ENCODE measurements at regions not wholly inside any gene's neighbourhood (a gene's known extent, or its start where the extent isn't known, plus 50 kb on each side); places are given as distances from the start of the nearest gene placed in this dataset.

GRCh38 chr4:107248571-107248970 is 212.5 kb upstream of the DKK2 start:
- Histone ChIP-seq H4K20me1 (ENCODE audit: insufficient read depth) (no peaks in the 10 kb centered on the region), H3F3A (ENCODE audit: insufficient read depth, low read length, poor library complexity, severe bottlenecking) (no peaks in the 10 kb centered on the region), H3K9me3 (ENCODE audit: low read length) (no peaks in the 10 kb centered on the region), H3K4me3 (ENCODE audit: low read length) (no peak overlapping the region), H2AFZ (ENCODE audit: low read depth, low read length) (no peak overlapping the region), H3K9ac (ENCODE audit: low read length) (no peak overlapping the region), H3K27ac (ENCODE audit: low read length) (no peak overlapping the region), H3K79me2 (replicated peaks; ENCODE audit: insufficient read depth, low read length) (no peaks in the 10 kb centered on the region), H3K9me2 (ENCODE audit: insufficient read depth, low read length) (no peaks in the 10 kb centered on the region), H3K36me3 (ENCODE audit: insufficient read depth, low read length) (no peaks in the 10 kb centered on the region), H3K27me3 (ENCODE audit: insufficient read depth, low read depth, low read length) (no peaks in the 10 kb centered on the region), H3K4me2 (ENCODE audit: low read length) (no peak overlapping the region)
- TF ChIP-seq MXI1 (conservative IDR thresholded peaks at IDR 0.05; ENCODE audit: poor library complexity, severe bottlenecking) (no peak), SMC3 (conservative IDR thresholded peaks at IDR 0.05; ENCODE audit: poor library complexity) (no peak), CTCF (IDR thresholded peaks at IDR 0.05; ENCODE audit: poor library complexity, severe bottlenecking) (no peak), EZH2 (IDR thresholded peaks at IDR 0.05; ENCODE audit: borderline replicate concordance, insufficient read depth, low read length, poor library complexity, severe bottlenecking) (no peak), EP300 (conservative IDR thresholded peaks at IDR 0.05; ENCODE audit: poor library complexity, severe bottlenecking) (no peak), REST (IDR thresholded peaks at IDR 0.05; ENCODE audit: borderline replicate concordance) (no peak), TAF1 (IDR thresholded peaks at IDR 0.05; ENCODE audit: low read depth) (no peak), RAD21 (conservative IDR thresholded peaks at IDR 0.05) (no peak), POLR2AphosphoS5 (IDR thresholded peaks at IDR 0.05) (no peak)

GRCh38 chr4:107247738-107248137 is 211.6 kb upstream of the DKK2 start:
- Histone ChIP-seq H3K79me2 (replicated peaks; ENCODE audit: insufficient read depth, low read length) (no peaks in the 10 kb centered on the region), H3K4me3 (ENCODE audit: low read length) (no peak overlapping the region), H2AFZ (ENCODE audit: low read depth, low read length) (no peak overlapping the region), H4K20me1 (ENCODE audit: insufficient read depth) (no peaks in the 10 kb centered on the region), H3K9me2 (ENCODE audit: insufficient read depth, low read length) (no peaks in the 10 kb centered on the region), H3K4me2 (ENCODE audit: low read length) (no peak overlapping the region), H3K27ac (ENCODE audit: low read length) (no peak overlapping the region), H3K36me3 (ENCODE audit: insufficient read depth, low read length) (no peaks in the 10 kb centered on the region), H3K27me3 (ENCODE audit: insufficient read depth, low read depth, low read length) (no peaks in the 10 kb centered on the region), H3K9me3 (ENCODE audit: low read length) (no peaks in the 10 kb centered on the region), H3K9ac (ENCODE audit: low read length) (no peak overlapping the region), H3F3A (ENCODE audit: insufficient read depth, low read length, poor library complexity, severe bottlenecking) (no peaks in the 10 kb centered on the region)
- no peak for TF ChIP-seq REST (IDR thresholded peaks at IDR 0.05; ENCODE audit: borderline replicate concordance)
- no peak for TF ChIP-seq CTCF (IDR thresholded peaks at IDR 0.05; ENCODE audit: poor library complexity, severe bottlenecking)
- TF ChIP-seq SMC3 (conservative IDR thresholded peaks at IDR 0.05; ENCODE audit: poor library complexity) = no peak
- TF ChIP-seq RAD21 (conservative IDR thresholded peaks at IDR 0.05) = no peak
- no peak for TF ChIP-seq MXI1 (conservative IDR thresholded peaks at IDR 0.05; ENCODE audit: poor library complexity, severe bottlenecking)
- no peak for TF ChIP-seq POLR2AphosphoS5 (IDR thresholded peaks at IDR 0.05)
- no peak for TF ChIP-seq EZH2 (IDR thresholded peaks at IDR 0.05; ENCODE audit: borderline replicate concordance, insufficient read depth, low read length, poor library complexity, severe bottlenecking)
- TF ChIP-seq TAF1 (IDR thresholded peaks at IDR 0.05; ENCODE audit: low read depth) = no peak
- no peak for TF ChIP-seq EP300 (conservative IDR thresholded peaks at IDR 0.05; ENCODE audit: poor library complexity, severe bottlenecking)

All from neural cell (in vitro differentiated cells).